Ishikawa (cell line): ENCODE measurements at regions not wholly inside any gene's neighbourhood (a gene's known extent, or its start where the extent isn't known, plus 50 kb on each side); places are given as distances from the start of the nearest gene placed in this dataset.

Experiments used
- EP300 ChIP-seq: IDR thresholded peaks from 2 replicates; pipeline ENCODE4 v1.6.1; 2012; ENCODE audit warnings: borderline replicate concordance
- MAX ChIP-seq: IDR thresholded peaks from 2 replicates; pipeline ENCODE4 v1.6.1; 2012
- TAF1 ChIP-seq: IDR thresholded peaks from 2 replicates; pipeline ENCODE4 v1.6.1; 2012; ENCODE audit warnings: low read depth, mild to moderate bottlenecking
- TCF12 ChIP-seq: IDR thresholded peaks from 2 replicates; pipeline ENCODE4 v1.6.1; 2012; ENCODE audit warnings: low read depth
- YY1 ChIP-seq: IDR thresholded peaks from 2 replicates; pipeline ENCODE4 v1.6.1; 2012; ENCODE audit warnings: low read depth

- TF ChIP-seq YY1 (no peak), MAX (no peak), TCF12 (no peak), EP300 (no peak), TAF1 (no peak)
These were observed 64.1 kb upstream of the JDP2 start for GRCh38 chr14:75363570-75364227.
